ENCODE measurements at regions not wholly inside any gene's neighbourhood (a gene's known extent, or its start where the extent isn't known, plus 50 kb on each side); places are given as distances from the start of the nearest gene placed in this dataset.

DNA sequence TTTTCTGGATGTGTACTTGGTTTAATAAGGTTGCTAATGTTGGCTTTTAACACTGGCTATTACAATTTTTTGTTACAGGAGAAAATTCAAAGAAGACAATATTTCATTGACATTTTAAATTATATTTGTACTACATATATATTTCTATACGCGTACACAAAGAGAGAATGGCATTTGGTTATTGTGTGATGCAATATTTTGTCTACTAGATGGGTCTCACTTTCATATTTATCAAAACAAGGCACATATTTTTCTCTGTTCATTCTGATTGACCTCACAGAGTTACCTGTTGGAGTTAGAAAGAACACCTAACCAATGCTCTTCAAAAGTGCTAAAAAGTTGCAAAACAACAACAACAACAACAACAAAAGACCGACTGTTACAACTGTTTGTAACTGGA lies 50.2 kb upstream of the VGLL3 start:
- no peak for DNase-seq (ENCODE audit: low spot score)
